ENCODE measurements at regions not wholly inside any gene's neighbourhood (a gene's known extent, or its start where the extent isn't known, plus 50 kb on each side); places are given as distances from the start of the nearest gene placed in this dataset.

DNA sequence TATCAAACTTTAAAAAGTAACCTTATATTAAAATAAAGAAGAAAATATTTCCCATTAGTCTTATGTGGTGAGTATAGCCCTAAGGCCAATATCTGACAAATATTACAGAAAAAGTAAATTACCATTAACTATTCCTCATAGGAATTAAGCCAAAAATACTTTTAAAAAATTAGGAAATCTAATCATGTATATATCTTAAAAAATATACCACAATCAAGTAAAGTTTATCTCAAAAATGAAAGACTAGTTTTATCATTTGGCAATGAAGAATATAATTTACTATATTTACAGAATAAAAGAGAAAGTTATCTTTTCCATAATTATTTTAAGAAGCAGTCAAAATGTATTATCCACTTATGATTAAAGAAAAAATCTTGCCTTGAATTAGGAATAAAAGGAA, 458.8 kb upstream of the ZNF462 start:
- Mint-ChIP-seq H3K27ac (no peak overlapping the region), H3K4me1 (no peaks in the 10 kb centered on the region), H3K36me3 (no peaks in the 10 kb centered on the region), H3K27me3 (no peaks in the 10 kb centered on the region), H3K4me3 (no peak overlapping the region), H3K9me3 (no peaks in the 10 kb centered on the region)
- no peak for DNase-seq

DNA sequence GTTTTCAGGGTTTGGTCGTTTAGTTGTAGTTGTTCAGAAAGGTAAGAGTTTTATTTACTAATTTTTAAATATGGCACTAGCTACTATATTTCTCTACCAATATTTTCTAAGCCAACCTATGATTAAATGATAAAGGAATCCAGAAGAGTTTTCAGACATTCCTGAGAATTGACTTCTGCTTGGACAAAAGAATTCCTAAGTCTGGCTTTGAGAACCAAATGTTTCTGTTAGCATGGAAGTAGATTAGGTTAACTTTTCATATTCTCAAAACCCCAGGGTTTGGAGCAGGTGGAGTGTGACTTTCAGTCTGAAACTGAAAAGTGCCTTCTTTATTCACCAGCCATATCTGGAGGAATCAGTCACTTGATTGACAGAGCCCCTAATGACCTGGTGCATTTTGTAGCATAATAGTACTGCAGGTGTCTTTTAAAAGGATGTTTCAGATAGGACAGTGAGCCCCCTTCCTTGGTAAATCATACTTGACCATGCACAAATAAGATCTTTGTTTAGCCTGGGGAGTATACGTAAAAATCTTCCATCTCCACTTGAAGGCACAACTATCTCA, 457.0 kb upstream of the ZNF462 start:
- Mint-ChIP-seq H3K27me3 (no peaks in the 10 kb centered on the region), H3K9me3 (no peaks in the 10 kb centered on the region), H3K4me3 (no peak overlapping the region), H3K27ac (no peak overlapping the region), H3K36me3 (no peaks in the 10 kb centered on the region), H3K4me1 (no peaks in the 10 kb centered on the region)
- DNase-seq: no peak

DNA sequence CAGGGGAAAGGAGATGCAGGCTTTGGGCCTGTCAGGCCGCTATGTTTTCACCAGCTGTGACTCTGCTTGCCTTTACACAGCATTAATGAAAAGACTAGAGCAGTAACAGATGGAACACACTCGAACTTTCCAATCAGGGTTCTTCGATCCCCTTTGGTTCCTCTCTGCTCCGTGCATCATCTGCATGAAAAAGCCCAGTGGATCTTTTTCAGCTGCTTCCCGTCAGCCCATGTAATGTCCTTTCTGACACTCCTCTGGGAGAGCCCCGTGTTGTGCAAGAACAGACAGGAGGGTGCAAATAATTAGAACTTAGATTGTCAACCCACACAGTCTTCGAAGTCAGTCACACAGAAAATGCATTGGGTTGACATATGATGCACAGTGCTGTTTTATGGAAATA, 448.9 kb upstream of the ZNF462 start:
- Mint-ChIP-seq H3K27ac (no peak overlapping the region), H3K9me3 (peaks cover 1% of the 10 kb centered on the region), H3K4me1 (no peaks in the 10 kb centered on the region), H3K4me3 (no peak overlapping the region), H3K36me3 (no peaks in the 10 kb centered on the region), H3K27me3 (no peaks in the 10 kb centered on the region)
- no peak for DNase-seq

DNA sequence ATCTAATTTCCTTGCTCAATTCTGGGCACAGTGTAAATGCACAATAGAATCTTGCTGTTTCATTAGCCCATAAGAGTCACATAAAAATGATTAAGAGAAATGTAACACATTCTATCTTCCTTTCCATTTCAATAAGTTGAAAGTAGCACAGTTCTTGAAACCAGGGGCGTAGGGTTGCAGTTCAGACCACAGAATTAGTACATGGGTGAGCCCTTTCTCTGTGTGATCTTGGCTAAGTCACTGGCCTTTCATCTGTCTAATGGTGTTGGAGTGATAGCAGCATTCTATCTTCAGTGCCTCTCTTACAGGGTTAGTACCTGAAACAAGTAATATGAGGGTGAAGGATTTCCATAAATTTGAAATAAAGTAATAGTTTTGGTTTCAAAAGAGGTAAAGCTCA, 445.3 kb upstream of the ZNF462 start:
- no peaks in the 10 kb centered on the region for H3K9me3 Mint-ChIP-seq
- H3K27ac Mint-ChIP-seq: no peak overlapping the region
- no peak for DNase-seq
- no peak overlapping the region for H3K4me3 Mint-ChIP-seq
- peaks cover 2% of the 10 kb centered on the region for H3K4me1 Mint-ChIP-seq
- peaks cover 6% of the 10 kb centered on the region for H3K27me3 Mint-ChIP-seq
- no peaks in the 10 kb centered on the region for H3K36me3 Mint-ChIP-seq

DNA sequence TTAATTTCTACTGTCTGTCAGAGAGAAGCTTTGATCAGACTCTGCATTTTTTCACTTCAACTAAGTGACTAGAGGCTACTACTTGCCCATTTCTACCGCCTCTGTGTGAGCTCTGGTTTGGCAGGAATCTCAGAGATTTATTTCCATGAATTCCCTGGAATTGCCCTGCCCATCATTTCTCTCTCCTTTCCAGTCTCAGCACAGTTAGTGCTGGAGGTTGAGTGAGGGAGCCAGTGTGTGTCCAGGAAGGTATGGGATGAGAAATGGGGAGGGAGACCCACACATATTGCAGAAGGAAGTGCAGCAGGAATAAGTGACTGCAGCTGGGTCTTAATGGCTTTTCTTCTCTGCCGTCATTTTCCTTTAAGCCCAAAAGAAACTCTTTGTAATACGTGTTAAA, 443.1 kb upstream of the ZNF462 start:
- Mint-ChIP-seq H3K9me3 (no peaks in the 10 kb centered on the region), H3K4me3 (no peak overlapping the region), H3K4me1 (peaks cover 2% of the 10 kb centered on the region), H3K27me3 (peaks cover 12% of the 10 kb centered on the region), H3K36me3 (no peaks in the 10 kb centered on the region), H3K27ac (no peak overlapping the region)
- DNase-seq: no peak

DNA sequence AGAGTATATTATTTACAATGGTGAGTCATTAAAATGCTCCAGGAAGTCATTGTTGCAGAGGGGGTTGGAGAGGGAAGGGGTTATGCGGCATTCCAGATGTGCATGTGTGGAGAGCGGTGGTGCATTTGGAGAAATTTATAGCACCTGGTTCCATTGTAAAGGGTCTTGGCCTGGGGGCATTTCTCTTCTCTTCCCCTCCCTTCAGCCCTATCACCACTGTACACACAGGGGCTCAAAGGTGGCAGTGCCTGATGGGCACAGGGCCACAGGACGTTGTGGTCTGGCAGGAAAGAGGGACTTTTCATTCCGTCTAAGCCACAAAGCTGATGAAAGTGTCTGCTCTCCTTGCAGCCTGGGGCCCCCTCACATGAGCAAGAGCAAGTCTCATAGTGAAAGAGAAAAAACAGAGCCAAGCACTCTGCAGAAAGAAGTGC, 442.4 kb upstream of the ZNF462 start:
- Mint-ChIP-seq H3K4me3 (no peak overlapping the region), H3K4me1 (peaks cover 2% of the 10 kb centered on the region), H3K9me3 (no peaks in the 10 kb centered on the region), H3K27me3 (peaks cover 12% of the 10 kb centered on the region), H3K36me3 (no peaks in the 10 kb centered on the region), H3K27ac (no peak overlapping the region)
- DNase-seq: peak; percentile 13

DNA sequence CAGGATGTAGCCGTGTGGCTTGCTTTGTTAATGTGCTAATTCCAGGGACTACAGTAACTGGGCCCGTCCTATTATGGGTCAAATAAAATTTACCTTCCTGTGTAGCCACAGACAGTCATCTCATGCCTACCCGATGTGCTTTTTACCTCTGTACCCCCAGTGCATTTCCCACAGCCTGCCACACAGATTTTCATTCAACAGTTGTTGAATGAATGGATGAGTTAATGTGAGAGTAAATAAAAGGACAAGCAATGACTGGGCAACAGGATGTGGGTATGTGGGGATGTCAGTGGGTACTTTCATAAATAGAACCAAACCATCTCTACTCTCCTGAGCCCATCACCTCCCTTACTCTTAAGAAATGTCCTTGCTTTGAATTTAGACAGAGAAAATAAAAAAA, 441.2 kb upstream of the ZNF462 start:
- peak; percentile 3 for DNase-seq
- no peaks in the 10 kb centered on the region for H3K36me3 Mint-ChIP-seq
- H3K9me3 Mint-ChIP-seq: no peaks in the 10 kb centered on the region
- H3K27me3 Mint-ChIP-seq: peaks cover 12% of the 10 kb centered on the region
- no peak overlapping the region for H3K4me3 Mint-ChIP-seq
- peaks cover 2% of the 10 kb centered on the region for H3K4me1 Mint-ChIP-seq
- H3K27ac Mint-ChIP-seq: no peak overlapping the region

DNA sequence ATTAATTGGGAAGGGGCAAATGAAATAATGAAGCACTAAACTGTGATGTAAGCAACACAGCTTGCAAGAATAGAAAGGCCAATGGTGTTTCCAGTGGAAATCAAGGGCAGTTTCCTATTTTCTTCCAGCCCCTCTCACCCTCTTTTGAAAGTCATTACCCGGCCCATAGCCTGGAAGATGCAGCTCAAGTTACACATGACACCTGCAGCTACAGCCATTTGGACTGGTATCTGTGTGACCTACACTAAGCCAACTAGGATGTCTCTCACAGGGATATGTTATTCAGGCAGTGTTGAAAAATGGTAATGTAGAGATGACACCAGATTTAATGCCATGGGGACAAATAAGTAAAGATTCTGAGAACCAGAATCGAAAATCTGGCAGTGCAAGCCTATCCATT, 439.4 kb upstream of the ZNF462 start:
- Mint-ChIP-seq H3K27me3 (peaks cover 12% of the 10 kb centered on the region), H3K36me3 (no peaks in the 10 kb centered on the region), H3K4me1 (peaks cover 2% of the 10 kb centered on the region), H3K4me3 (no peak overlapping the region), H3K27ac (no peak overlapping the region), H3K9me3 (no peaks in the 10 kb centered on the region)
- no peak for DNase-seq

DNA sequence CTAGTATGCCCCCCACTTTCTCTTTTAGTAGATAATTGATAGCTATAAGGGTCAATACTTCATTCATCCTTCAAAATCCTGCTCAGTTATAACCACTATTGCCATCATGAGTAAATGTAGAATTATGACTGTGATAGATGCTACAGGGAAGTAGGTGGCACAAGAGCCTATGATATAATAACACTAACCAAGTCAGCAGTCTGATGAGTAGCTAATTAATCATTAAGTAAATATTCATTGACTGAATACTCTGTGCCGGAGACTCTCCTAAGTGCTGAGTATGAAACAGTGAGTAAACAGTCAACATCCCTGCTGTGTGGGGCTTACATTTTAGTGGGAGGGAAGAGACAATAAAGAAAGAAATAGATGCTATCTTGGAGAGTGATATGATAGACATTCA, 430.3 kb upstream of the ZNF462 start:
- Mint-ChIP-seq H3K4me3 (no peak overlapping the region), H3K9me3 (no peaks in the 10 kb centered on the region), H3K36me3 (no peaks in the 10 kb centered on the region), H3K27me3 (no peaks in the 10 kb centered on the region), H3K27ac (no peak overlapping the region), H3K4me1 (no peaks in the 10 kb centered on the region)
- DNase-seq: no peak

DNA sequence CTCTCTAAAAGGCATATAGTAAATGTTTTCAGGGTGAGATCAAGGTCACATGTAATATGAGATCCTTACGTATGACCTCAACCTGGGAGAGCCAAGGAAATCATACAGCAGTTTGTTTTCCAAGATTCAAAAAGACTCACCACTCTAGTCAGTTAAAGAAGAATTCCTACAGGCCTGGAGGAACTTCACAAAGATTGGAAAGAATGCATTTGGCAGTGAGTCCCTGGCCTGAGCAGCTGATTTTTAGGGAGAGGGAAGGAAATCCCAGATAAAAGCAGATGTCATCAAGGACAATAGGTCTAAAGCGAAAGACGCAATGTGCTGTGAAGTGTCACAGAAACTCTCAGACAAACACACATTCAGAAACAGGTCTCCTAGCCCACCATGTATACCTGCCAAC, 424.0 kb upstream of the ZNF462 start:
- Mint-ChIP-seq H3K27ac (no peak overlapping the region), H3K27me3 (no peaks in the 10 kb centered on the region), H3K4me1 (no peaks in the 10 kb centered on the region), H3K36me3 (no peaks in the 10 kb centered on the region), H3K4me3 (no peak overlapping the region), H3K9me3 (peaks cover 4% of the 10 kb centered on the region)
- DNase-seq: no peak

DNA sequence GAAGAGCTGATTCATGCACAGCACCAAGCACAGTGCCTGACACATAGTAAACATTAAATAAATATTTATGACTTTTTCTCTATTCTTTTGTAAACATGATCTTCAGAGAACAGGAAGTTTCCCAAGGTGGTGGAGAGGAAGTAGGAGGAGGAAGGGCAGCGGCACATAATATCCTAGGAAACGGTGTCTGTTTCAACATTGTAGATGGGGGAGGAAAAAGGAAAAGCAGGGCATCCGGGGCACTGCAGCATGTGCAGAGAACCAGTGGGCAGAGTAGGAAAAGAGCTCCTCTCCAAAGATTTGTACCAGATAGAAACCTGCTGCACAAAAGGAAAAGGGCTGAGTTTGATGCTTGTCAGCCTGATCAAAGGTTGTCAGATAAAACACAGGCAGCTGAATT, 421.7 kb upstream of the ZNF462 start:
- peaks cover 4% of the 10 kb centered on the region for H3K9me3 Mint-ChIP-seq
- DNase-seq: no peak
- no peaks in the 10 kb centered on the region for H3K27me3 Mint-ChIP-seq
- no peak overlapping the region for H3K27ac Mint-ChIP-seq
- H3K4me3 Mint-ChIP-seq: no peak overlapping the region
- no peaks in the 10 kb centered on the region for H3K36me3 Mint-ChIP-seq
- H3K4me1 Mint-ChIP-seq: no peaks in the 10 kb centered on the region

DNA sequence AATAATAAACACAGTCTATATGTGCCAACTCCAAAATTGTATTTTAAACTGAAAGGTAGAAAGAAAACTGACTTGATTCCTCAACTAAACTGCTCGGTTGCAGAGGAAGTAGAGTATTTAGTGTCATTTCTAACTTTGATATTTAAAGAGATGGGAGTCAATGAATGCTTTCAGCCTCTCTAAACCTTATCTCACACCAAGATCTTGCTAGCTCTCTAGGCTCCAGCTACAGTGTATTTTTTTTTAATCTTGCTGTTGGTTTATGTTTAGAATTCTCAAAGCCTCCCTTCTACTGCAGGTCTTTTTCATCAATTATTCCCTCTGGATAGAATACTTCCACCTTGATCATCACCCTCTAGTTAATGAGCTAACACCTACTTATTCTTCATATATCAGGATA, 419.4 kb upstream of the ZNF462 start:
- H3K9me3 Mint-ChIP-seq: peaks cover 4% of the 10 kb centered on the region
- H3K4me1 Mint-ChIP-seq: no peaks in the 10 kb centered on the region
- H3K27me3 Mint-ChIP-seq: no peaks in the 10 kb centered on the region
- no peak for DNase-seq
- no peak overlapping the region for H3K4me3 Mint-ChIP-seq
- H3K27ac Mint-ChIP-seq: no peak overlapping the region
- H3K36me3 Mint-ChIP-seq: no peaks in the 10 kb centered on the region

DNA sequence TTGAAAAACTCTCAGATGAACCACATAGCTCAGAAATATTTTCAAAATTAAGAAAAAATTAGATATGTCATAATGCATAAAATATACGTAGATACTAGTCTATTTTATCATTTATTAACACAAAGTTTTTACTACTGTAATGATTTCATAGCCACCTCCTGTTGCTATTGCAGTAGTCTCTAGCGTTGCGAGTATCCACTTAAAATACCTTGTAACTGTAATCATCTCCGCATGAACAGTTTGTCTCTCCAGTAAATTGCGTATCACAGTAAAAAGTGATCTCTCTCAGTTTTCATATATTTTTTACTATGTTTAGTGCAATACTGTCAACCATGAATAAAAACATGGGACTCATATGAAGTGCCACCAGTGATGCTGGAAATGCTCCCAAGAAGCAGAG, 417.9 kb upstream of the ZNF462 start:
- H3K36me3 Mint-ChIP-seq: no peaks in the 10 kb centered on the region
- peaks cover 2% of the 10 kb centered on the region for H3K9me3 Mint-ChIP-seq
- no peak overlapping the region for H3K27ac Mint-ChIP-seq
- no peak for DNase-seq
- H3K4me3 Mint-ChIP-seq: no peak overlapping the region
- H3K27me3 Mint-ChIP-seq: no peaks in the 10 kb centered on the region
- H3K4me1 Mint-ChIP-seq: no peaks in the 10 kb centered on the region

DNA sequence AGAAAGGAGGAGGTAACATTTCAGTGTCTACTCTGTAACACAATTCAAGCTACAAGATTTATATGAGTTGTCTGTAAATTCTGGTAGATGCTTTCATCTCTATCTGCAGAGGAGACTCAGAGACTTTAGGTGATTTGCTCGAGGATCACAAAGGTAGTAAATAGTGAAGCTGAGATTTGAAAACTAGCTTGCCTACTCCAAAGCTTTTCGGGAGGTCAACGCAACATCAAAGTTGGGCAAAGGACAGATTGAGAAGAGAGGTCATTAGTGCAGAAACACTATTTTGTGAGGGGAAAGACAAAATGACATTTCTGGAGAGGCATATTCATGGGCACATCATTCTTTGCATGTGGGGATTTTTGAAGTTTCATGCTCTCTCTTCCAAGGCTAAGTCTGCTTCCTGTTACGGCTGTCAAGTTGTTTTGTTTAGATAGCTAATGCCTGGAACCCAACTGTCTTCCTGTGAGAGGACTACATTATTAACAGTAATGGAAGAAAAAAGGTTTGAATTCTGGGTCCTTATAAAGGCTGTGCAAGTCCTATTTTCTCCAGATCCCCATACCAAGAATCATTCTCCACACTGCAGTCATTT, 413.5 kb upstream of the ZNF462 start:
- no peaks in the 10 kb centered on the region for H3K4me1 Mint-ChIP-seq
- no peak overlapping the region for H3K27ac Mint-ChIP-seq
- no peaks in the 10 kb centered on the region for H3K27me3 Mint-ChIP-seq
- no peak overlapping the region for H3K4me3 Mint-ChIP-seq
- peaks cover 2% of the 10 kb centered on the region for H3K9me3 Mint-ChIP-seq
- no peaks in the 10 kb centered on the region for H3K36me3 Mint-ChIP-seq
- DNase-seq: no peak

DNA sequence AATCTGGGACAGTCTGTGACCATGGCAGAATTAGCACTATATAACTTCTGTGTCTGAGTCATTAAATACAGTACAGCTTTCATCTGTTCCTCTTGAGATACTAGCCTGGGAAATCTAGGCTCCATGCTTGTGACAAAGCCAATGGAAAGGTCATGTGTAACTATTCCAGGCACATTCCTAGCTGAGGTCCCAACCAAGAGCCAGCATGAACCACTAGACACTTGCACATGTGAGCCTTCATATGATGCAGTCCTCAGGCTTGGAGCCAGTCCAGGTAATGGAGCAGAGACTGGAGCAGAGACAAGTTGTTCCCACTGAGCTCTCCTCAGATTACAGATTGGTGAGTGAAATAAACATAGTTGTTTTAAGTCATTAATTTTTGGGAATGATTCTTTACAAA, 412.4 kb upstream of the ZNF462 start:
- H3K27me3 Mint-ChIP-seq: no peaks in the 10 kb centered on the region
- no peak overlapping the region for H3K27ac Mint-ChIP-seq
- DNase-seq: no peak
- no peaks in the 10 kb centered on the region for H3K4me1 Mint-ChIP-seq
- peaks cover 2% of the 10 kb centered on the region for H3K9me3 Mint-ChIP-seq
- no peak overlapping the region for H3K4me3 Mint-ChIP-seq
- H3K36me3 Mint-ChIP-seq: no peaks in the 10 kb centered on the region

DNA sequence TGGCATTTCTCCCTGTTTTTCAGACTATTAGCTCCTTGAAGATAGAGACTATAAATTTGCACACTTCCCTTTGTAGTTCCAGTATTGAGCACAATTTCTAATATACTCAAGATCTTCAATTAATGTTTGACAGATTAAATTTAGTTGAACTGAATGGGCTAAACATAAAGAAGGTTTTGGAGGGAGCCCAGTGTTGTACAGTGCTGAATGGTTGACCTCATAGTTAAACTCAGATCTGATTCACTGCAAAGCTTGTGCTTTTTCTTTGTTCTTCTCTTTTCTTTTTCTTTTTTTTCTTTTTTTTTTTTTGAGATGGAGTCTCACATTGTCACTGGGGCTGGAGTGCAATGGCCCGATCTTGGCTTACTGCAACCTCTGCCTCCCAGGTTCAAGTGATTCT, 411.7 kb upstream of the ZNF462 start:
- Mint-ChIP-seq H3K4me3 (no peak overlapping the region), H3K9me3 (peaks cover 2% of the 10 kb centered on the region)

More for the DNA sequence above, 411.7 kb upstream of the ZNF462 start:
- DNase-seq: no peak
- no peaks in the 10 kb centered on the region for H3K36me3 Mint-ChIP-seq
- no peak overlapping the region for H3K27ac Mint-ChIP-seq
- H3K27me3 Mint-ChIP-seq: no peaks in the 10 kb centered on the region
- H3K4me1 Mint-ChIP-seq: no peaks in the 10 kb centered on the region
